Suppressor macrophage treated with lipopolysaccharide for 4 hours (primary cell): ENCODE measurements at regions not wholly inside any gene's neighbourhood (a gene's known extent, or its start where the extent isn't known, plus 50 kb on each side); places are given as distances from the start of the nearest gene placed in this dataset.
"Not testable (repeated sequence)": the region's sequence is repeated elsewhere in the genome, so short reads cannot be mapped to it uniquely, and the experiment has no call there.

Experiments
- DNase-seq: peaks from one replicate; pipeline ENCODE4 v3.0.0-alpha.2; 2020

GRCh38 chr3:154972951-154973350 is 107.2 kb upstream of the MME start:
- DNase-seq = no peak

DNA sequence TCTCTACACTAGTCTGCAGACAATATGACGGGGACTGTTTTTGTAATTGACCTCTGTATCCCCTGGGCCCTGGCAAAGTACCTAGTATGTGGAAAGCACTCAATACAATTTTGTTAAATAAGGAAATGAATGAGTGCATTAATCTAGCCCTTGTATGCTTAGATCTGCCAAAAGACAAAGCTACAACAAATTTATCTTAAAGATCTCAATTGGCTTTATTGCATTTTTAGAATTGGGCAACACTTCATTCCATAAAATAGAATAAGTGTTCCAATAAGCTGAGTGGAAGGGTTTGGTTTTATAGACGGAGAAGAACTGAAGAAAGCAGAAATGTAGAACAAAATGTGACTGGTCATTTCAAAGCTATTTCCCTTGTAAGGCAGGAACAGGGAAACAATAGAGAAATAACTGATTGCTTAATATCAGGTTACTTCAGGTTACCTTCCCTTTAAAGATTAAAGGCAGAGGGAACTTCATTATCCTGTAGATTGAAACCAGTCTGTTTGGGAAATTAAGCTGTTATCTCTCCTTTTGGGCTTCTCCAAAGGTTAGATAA is 108.3 kb upstream of the MME start:
- DNase-seq = peak; percentile 20

DNA sequence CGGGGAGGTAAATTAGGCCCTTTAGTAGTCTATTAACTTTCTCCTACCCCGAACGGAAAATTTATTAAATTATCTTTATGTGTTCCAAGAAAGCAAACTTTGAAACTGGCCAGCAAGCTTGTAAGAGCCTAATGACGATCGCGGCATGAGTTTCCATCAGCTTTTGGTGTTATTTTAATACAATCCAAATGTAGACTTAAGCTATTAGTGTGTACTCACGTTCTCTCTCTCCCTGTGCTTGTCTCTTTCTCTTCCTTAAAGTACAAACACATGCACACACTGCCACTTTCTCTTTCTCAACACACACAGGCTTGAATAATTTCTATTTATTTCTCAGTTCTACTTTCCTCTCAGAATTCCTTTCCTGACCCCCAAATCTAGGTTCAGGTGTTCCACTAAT is 108.8 kb upstream of the MME start:
- DNase-seq = peak; percentile 39

- peak; percentile 65 for DNase-seq
Measured at GRCh38 chr3:154970797-154971196, 109.3 kb upstream of the MME start.

- no peak for DNase-seq
Measured at GRCh38 chr3:154969366-154969765, 110.8 kb upstream of the MME start.

DNA sequence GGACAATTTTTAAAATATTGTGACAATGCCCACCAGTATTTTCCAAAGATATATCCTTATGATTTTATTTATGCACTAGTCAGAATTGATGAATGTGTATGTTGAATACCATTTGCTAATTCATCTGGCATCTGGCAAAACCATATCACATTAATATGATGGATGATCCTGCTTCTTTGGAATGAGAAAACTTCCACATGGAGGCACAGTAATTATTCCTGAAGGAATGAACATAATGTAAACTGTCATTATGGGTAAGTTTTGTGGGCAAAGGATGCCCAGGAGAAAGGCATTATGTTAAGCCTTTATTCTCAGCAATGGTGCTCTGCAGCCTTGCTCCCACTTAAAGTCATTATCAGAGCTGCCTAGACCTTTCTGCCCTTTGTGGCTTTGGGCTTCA is 113.0 kb upstream of the MME start:
- DNase-seq = no peak

DNA sequence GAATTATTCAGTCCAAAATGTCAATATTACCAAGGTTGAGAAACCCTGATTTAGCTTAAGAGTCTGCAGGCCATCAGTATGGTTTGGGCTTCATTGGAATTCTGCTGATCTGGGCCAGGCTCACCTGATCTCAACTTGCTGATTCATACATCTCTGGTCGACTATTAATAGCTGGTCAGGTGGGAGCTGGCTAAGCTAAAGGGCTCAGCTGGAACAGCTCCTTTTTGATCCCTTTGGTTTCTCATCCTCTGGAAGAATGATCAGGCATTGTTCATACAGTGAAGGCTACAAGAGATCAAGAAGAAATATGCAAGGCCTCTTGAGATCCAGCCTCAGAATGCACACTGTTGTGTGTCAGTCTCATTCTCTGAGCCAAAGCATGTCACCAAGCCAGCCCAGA is 123.3 kb upstream of the MME start:
- no peak for DNase-seq

- DNase-seq = no peak
Measured at GRCh38 chr3:154955907-154956533, 124.1 kb upstream of the MME start.

- peak; percentile 44 for DNase-seq
Measured at GRCh38 chr3:154954757-154955156, 125.4 kb upstream of the MME start.

DNA sequence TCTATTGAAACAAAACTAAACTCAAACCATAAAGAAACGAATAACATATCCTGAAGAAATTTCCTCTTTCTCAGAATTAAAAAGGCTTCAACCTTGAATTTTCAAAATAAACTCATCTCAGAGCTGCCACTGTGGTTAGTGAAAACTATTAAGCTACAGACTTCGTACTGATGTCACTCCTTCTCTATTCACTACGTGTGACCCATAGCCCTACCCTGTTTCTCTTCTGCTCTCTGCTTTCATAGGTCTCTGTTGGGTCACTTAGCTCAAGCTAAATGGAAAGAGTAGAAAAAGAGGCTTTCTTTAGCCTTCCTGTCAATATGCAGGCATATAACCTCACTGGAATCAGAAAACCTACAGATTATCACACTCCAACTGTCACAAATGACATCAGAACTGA is 126.6 kb upstream of the MME start:
- DNase-seq = no peak

DNA sequence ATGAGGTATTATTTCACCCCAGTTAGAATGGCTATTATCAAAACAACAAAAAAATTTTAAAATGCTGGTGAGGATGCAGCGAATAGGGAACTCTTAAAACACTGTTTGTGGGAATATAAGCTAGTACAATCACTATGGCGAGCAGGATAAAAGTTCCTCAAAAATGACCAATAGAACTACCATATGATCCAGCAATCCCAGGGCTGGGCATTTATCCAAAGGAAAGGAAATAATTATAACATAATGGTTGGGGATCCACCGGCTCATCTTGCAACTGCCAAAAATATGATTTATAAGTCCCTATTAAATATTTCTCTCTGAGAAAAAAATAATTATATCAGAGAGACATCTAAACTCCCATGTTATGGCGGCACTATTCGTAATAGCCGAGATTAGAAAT is 127.6 kb upstream of the MME start:
- no peak for DNase-seq

DNA sequence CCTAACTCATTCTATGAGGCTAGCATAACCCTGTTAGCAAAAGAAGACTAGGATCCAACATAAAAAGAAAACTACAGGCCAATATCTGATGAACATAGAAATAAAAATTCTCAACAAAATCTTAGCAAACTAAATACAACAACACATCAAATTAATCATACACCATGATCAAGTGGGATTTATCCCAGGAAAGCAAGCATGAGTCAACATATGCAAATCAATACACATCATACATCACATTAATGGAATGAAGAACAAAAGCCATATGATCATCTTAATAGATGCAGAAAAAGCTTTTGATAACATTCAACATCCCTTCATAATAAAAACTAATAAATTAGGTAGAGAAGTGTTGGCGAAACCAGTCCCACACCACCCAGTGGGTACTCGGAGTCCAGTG is 136.1 kb upstream of the MME start:
- no peak for DNase-seq

DNA sequence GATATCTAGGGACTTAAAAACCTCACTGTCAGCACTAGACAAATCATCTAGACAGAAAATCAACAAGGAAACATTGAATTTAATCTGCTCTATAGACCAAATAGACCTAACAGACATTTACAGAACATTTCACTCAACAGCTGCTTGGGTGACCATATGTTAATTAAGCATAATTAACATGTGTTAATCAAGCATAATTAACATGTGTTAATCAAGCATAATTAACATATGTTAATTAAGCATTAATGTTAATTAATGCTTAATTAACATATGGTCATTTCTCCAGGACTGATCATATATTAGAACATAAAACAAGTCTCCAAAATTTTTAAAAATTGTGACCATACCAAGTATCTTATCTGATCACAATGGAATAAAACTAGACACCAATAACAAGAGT is 137.3 kb upstream of the MME start:
- no peak for DNase-seq

- DNase-seq = no peak
Measured at GRCh38 chr3:154936196-154936595, 143.9 kb upstream of the MME start.

DNA sequence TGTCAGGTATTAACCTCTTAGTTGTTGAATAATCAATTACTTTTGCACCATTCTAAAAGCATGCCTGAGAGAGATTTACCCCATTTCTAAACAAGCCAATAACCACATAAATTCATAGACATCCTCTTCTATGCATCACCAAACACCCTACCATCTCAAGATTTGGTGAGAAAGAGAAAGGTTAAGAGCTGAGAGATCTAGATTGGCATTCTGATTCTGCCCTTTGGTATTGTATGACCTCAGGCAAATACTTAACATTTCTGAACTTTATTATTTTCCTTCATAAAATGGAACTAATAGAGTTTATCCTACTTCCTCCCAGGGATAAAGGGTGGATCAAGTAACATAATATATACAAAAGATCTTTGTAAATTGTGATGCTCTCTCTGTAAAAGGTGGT is 146.5 kb upstream of the MME start:
- no peak for DNase-seq

GRCh38 chr3:154932633-154933032 is 147.5 kb upstream of the MME start:
- no peak for DNase-seq

DNA sequence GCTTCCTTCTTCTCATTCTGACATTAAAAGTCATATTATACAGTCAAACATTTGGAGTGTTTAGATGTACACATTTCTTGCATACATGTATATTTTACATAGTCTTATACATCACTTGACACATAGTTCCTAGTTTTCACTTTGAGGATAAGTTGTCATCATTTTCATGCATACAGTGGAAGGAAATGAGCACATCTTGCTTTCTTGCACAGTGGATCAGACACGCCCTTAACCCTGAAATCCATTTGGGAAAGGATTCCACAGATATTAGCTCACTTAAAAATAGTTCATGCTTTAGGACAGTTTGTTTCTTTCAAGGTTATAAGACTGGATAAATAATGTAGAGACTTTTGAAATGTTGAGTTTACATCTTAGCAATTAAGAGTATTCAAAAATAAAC is 148.6 kb upstream of the MME start:
- no peak for DNase-seq

- DNase-seq = no peak
Measured at GRCh38 chr3:154926721-154927120, 153.4 kb upstream of the MME start.

DNA sequence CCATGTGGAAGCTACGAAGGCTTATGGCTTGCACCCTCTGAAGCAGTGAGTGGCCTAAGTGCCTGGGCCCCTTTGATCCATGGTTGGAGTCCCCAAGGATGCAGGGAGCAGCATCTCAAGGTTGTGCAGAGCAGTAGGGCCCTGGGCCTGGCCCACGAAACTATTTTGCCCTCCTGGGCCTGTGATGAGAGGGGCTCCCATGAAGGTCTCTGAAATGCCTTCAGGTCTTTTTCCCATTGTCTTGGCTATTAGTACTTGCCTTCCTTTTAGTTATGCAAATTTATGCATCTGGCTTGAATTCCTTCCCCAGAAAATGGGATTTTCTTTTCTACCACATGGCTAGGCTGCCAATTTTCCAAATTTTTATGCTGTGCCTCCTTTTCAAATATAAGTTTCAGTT is 158.8 kb upstream of the MME start:
- no peak for DNase-seq

GRCh38 chr3:154919226-154919625 is 160.9 kb upstream of the MME start:
- DNase-seq = no peak

GRCh38 chr3:154904328-154904727 is 175.8 kb upstream of the MME start:
- peak; percentile 11 for DNase-seq

DNA sequence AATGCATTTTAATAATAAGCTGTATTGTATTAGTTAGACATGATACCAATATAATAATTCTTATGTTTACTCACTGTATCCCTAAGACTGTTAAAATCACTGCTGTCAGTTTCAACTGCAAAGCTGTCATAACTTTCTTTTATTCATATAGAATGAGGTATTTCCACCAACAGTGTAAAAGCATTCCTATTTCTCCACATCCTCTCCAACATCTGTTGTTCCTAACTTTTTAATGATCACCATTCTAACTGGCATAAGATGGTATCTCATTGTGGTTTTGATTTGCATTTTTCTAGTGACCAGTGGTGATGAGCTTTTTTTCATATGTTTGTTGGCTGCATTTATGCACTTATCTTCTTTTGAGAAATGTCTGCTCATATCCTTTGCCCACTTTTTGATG is 177.6 kb upstream of the MME start:
- not testable (repeated sequence) for DNase-seq

GRCh38 chr3:154901278-154901677 is 178.8 kb upstream of the MME start:
- DNase-seq = no peak

GRCh38 chr3:154900816-154901215 is 179.3 kb upstream of the MME start:
- DNase-seq = no peak

GRCh38 chr3:154898916-154899315 is 181.2 kb upstream of the MME start:
- DNase-seq = no peak
